ENCODE measurements at regions not wholly inside any gene's neighbourhood (a gene's known extent, or its start where the extent isn't known, plus 50 kb on each side); places are given as distances from the start of the nearest gene placed in this dataset.

GRCh38 chr20:55937283-55937682 is 68.0 kb downstream of the CBLN4 start:
- H2AFZ ChIP-seq (ENCODE audit: low read length), result no peak overlapping the region
- peaks cover 59% of the 10 kb centered on the region for H3K9me3 ChIP-seq (ENCODE audit: control insufficient read depth, low read depth, low read length)
- Mint-ChIP-seq H3K36me3 (ENCODE audit: insufficient read depth in 1 of 3, low read depth in 3 of 3) (peaks cover 8 to 52% (median 10%) of the 10 kb centered on the region in 3 experiments; a peak in 6 of 7 replicates), H3K4me3 (no peak overlapping the region), H3K4me1 (no peaks in the 10 kb centered on the region), H3K27me3 (ENCODE audit: low read depth) (no peaks in the 10 kb centered on the region), H3K9me3 (peaks cover 94 to 96% of the 10 kb centered on the region in 2 experiments), H3K27ac (no peak overlapping the region)
- no peak overlapping the region for H2BK12ac ChIP-seq (ENCODE audit: insufficient read length, low read depth, low read length)
- H3K4ac ChIP-seq (ENCODE audit: low read depth, low read length), result no peak overlapping the region
- no peaks in the 10 kb centered on the region for H3K23me2 ChIP-seq (ENCODE audit: insufficient read length, low read depth, low read length, poor library complexity, severe bottlenecking)
- H2BK15ac ChIP-seq (ENCODE audit: low read depth, low read length), result no peak overlapping the region
- no peak overlapping the region for H3K56ac ChIP-seq (ENCODE audit: insufficient read length, low read depth, low read length)
- H3K14ac ChIP-seq (ENCODE audit: insufficient read depth, low read length), result no peak overlapping the region
- no peak overlapping the region for H3T11ph ChIP-seq (ENCODE audit: low read length)
- H3K79me2 ChIP-seq (ENCODE audit: insufficient read depth, low read length), result no peaks in the 10 kb centered on the region
- no peak overlapping the region for H4K8ac ChIP-seq (replicated peaks; ENCODE audit: insufficient read length, low read depth, low read length)
- no peak overlapping the region for H3K23ac ChIP-seq (ENCODE audit: insufficient read length, low read depth, low read length)
- no peaks in the 10 kb centered on the region for H4K20me1 ChIP-seq (ENCODE audit: control insufficient read depth, insufficient read depth, insufficient read length)
- TF ChIP-seq CTCF (conservative IDR thresholded peaks at IDR 0.05), result no peak
- no peak overlapping the region for H4K91ac ChIP-seq (ENCODE audit: insufficient read length, low read depth, low read length)
- no peak overlapping the region for H2BK120ac ChIP-seq (ENCODE audit: low read depth, low read length, poor library complexity, severe bottlenecking)
- no peaks in the 10 kb centered on the region for H3K27me3 ChIP-seq (ENCODE audit: insufficient read depth, low read length)
- no peaks in the 10 kb centered on the region for H3K79me1 ChIP-seq (ENCODE audit: insufficient read depth, low read depth, low read length, poor library complexity, severe bottlenecking)
- no peak overlapping the region for H3K18ac ChIP-seq (ENCODE audit: insufficient read length, low read depth, low read length)
- no peak overlapping the region for H2AK5ac ChIP-seq (ENCODE audit: insufficient read length, low read length)
- no peak overlapping the region for H3K27ac ChIP-seq (ENCODE audit: insufficient read length, low read depth, low read length)
- H3K9ac ChIP-seq (ENCODE audit: extremely low read depth, insufficient read length, low read length), result no peak overlapping the region
- WGBS (ENCODE audit: extremely low coverage, insufficient read length, low lambda C conversion rate), result no CpG with 5 or more reads among the region's 3 CpGs
- H2BK20ac ChIP-seq (ENCODE audit: low read depth, low read length, poor library complexity, severe bottlenecking), result no peak overlapping the region
- DNase-seq, result no peak
- H3K4me2 ChIP-seq (ENCODE audit: insufficient read depth, insufficient read length, low read length), result no peak overlapping the region
- no peaks in the 10 kb centered on the region for H3K4me1 ChIP-seq (ENCODE audit: insufficient read depth, low read length)
- no peak overlapping the region for H4K5ac ChIP-seq (ENCODE audit: insufficient read length, low read depth, low read length)
- H2BK5ac ChIP-seq (ENCODE audit: insufficient read length, low read length), result no peak overlapping the region

Measured in H9 (cell line).